ENCODE measurements at regions not wholly inside any gene's neighbourhood (a gene's known extent, or its start where the extent isn't known, plus 50 kb on each side); places are given as distances from the start of the nearest gene placed in this dataset.

DNA sequence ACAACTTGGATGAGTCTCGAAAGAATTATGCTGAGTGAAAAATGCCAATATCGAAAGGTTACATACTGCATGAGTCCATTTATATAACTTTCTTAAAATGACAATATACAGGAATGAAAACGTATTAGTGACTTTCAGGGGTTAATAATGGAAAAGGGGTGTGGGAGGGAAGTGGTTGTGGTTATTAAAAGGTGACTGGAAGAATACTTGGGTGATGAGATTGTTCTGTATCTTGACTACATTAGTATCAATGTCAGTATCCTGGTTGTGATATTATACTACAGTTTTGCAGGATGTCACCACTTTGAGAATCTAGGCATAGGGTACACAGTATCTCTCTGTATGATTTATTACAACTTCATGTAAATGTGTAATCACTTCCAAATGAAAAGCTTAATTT lies 204.5 kb downstream of the DTHD1 start:
- TF ChIP-seq, protein P1, sequence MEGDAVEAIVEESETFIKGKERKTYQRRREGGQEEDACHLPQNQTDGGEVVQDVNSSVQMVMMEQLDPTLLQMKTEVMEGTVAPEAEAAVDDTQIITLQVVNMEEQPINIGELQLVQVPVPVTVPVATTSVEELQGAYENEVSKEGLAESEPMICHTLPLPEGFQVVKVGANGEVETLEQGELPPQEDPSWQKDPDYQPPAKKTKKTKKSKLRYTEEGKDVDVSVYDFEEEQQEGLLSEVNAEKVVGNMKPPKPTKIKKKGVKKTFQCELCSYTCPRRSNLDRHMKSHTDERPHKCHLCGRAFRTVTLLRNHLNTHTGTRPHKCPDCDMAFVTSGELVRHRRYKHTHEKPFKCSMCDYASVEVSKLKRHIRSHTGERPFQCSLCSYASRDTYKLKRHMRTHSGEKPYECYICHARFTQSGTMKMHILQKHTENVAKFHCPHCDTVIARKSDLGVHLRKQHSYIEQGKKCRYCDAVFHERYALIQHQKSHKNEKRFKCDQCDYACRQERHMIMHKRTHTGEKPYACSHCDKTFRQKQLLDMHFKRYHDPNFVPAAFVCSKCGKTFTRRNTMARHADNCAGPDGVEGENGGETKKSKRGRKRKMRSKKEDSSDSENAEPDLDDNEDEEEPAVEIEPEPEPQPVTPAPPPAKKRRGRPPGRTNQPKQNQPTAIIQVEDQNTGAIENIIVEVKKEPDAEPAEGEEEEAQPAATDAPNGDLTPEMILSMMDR (IDR thresholded peaks at IDR 0.05; ENCODE audit: insufficient read depth, low read depth, low read length) = no peak
- TF ChIP-seq EZH2 (IDR thresholded peaks at IDR 0.05; ENCODE audit: insufficient read depth, low read length) = no peak
